Epidermal melanocyte (primary cell): ENCODE measurements at regions not wholly inside any gene's neighbourhood (a gene's known extent, or its start where the extent isn't known, plus 50 kb on each side); places are given as distances from the start of the nearest gene placed in this dataset.
"Not testable (repeated sequence)": the region's sequence is repeated elsewhere in the genome, so short reads cannot be mapped to it uniquely, and the experiment has no call there.

ENCODE experiments used
- DNase-seq: peaks from one replicate; pipeline ENCODE4 v3.0.0; 2011; ENCODE audit warnings: low spot score; ENCODE audit not compliant: insufficient read length

- DNase-seq: no peak
These were observed 1096.8 kb upstream of the PCDH20 start for GRCh38 chr13:62512194-62513141.

DNA sequence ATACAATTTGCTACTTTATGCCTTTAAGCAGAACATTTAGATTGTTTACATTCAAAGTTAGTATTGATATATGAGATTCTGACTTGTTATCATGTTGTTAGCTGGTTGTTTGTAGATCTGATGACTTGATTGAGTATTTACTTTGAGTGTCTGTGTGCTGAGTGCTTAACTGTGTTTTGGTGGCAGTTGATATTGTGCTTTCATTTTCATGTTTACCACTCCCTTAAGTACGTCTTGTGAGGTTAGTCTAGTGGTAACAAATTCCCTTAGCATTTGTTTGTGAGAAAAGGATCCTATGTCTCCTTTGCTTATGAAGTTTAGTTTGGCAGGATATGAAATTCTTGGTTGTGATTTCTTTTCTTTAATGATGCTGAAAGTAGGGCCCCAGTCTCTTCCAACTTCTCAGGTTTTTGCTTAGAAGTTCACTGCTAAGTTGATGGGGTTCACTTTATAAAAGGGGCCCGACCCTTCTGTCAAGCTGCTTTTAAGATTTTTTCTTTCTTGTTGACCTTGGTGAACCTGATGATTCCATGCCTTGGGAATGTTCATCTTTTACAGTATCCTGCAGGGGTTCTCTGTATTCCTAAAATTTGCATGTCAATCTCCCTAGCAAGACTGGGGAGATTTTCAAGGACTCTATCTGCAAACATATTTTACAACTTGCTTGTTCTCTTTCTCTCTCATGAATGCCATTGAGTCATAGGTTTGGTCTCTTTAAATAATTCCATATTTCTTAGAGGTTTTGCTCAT, 1095.4 kb upstream of the PCDH20 start:
- DNase-seq: no peak

DNA sequence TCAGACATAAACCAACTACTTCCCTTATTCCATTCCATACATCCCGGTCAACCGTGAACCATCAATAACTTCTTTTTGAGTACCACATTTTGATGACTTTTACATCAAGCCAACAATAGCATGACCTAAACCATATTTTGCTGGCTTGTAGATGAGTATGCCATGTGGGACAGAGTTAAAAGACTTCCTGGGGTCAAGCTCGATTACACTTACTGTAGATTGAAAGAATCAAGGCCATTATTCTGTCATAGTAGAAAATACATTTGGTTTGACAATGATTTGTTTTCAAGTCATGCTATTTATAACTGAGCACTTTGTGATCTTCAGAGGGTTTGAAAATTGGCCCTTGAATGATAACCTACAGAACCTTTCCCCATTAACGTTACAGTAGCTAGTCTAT, 1086.9 kb upstream of the PCDH20 start:
- no peak for DNase-seq

- no peak for DNase-seq
These were observed 1074.1 kb upstream of the PCDH20 start for GRCh38 chr13:62489731-62490130.

- DNase-seq: no peak
These were observed 1068.1 kb upstream of the PCDH20 start for GRCh38 chr13:62483774-62484173.

- no peak for DNase-seq
These were observed 1066.7 kb upstream of the PCDH20 start for GRCh38 chr13:62482351-62482750.

DNA sequence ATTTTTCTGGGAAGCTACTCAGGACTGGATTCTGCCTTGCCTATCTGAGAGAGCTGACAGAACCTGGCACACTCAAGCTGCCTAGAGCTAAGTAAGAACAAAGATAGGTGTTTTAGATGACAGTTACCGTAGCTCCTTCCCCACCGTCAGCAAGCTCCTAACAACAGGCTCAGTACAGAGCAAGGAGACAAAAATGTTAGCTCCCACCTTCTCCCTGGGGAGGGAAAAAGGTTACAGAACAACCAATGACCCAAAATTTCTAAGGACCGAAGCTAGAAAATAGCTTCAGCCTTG, 1058.2 kb upstream of the PCDH20 start:
- DNase-seq: no peak

- DNase-seq: no peak
These were observed 1057.7 kb upstream of the PCDH20 start for GRCh38 chr13:62473190-62473943.

- DNase-seq: no peak
These were observed 1038.1 kb upstream of the PCDH20 start for GRCh38 chr13:62453761-62454160.

DNA sequence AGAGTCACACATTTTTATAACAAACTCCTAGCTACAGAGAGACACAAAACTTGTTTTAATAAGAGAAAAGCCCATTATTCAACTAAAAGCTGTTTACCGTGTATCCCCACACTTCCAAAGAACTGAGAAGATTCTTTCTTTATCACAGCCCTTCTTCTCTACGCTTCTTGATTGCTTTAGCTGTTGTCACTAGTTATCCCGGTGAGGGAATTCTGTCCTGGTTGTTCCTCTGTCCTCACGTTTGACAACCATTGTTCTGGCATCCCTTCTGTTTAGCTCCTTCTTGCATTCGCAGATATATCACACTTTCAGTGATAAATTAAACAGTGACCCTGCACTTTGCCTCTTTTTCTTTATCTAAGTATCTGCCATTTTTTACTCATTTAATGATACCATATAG, 1035.1 kb upstream of the PCDH20 start:
- no peak for DNase-seq

- DNase-seq: not testable (repeated sequence)
These were observed 1032.2 kb upstream of the PCDH20 start for GRCh38 chr13:62447771-62448382.

- no peak for DNase-seq
These were observed 1029.2 kb upstream of the PCDH20 start for GRCh38 chr13:62444805-62445204.

GRCh38 chr13:62434081-62434480, 1018.4 kb upstream of the PCDH20 start:
- DNase-seq: no peak

DNA sequence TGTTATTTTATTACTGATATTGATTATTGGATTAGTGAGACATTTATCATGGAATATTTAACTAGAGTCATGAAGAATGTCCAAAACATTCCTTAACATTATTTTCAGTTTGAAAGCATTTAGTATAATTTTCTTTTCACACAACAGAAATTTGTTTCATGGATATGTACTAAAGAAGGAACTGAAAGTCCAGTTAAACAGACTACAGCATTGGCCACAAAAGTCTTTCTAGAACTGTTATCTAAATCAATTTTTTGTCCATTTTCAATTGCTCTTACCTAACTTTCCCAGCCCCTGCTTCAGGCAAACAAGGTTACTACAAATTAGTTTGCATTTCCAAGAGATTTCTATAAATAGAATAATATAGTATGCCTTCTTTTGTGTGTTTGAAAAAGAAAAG, 1018.0 kb upstream of the PCDH20 start:
- DNase-seq: no peak

DNA sequence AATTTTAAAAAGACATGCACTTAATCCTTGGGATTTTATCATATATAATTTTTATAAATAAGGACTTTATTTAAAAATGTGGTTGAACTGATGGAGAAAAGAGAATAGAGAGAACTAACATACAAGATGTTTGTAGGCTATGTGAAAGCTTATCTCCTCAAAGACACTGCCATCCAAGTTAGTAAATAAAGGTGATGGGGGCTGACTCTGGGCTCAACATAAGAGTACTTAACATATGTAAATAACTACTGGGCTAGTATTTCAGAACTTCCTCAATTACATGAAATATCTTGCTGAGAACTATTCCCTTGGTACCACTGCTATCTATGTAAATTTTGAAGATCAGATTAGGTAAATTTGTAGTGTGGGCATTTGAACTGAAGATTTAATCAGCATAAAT, 1017.3 kb upstream of the PCDH20 start:
- no peak for DNase-seq

GRCh38 chr13:62432295-62432694, 1016.6 kb upstream of the PCDH20 start:
- no peak for DNase-seq

- no peak for DNase-seq
These were observed 1016.2 kb upstream of the PCDH20 start for GRCh38 chr13:62431852-62432251.

DNA sequence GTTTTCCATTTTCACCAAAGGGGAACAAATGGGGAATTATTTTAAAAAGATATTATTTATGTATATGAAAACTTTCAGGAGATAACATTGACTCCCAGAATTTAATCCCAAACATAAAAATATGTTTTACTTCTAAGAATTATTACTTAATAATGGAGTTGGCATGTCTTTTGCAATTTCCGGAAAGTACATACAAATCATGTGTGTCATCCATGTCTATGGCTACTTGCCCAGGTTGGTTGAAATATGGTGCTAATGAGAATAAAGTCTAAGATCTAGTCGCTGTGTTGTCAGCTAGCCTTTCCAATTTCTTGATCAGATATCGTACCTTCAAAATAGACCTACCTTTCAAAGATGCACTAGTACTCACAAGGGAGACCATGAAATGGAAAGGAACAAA, 1003.2 kb upstream of the PCDH20 start:
- DNase-seq: no peak

GRCh38 chr13:62418376-62418775, 1002.7 kb upstream of the PCDH20 start:
- no peak for DNase-seq

DNA sequence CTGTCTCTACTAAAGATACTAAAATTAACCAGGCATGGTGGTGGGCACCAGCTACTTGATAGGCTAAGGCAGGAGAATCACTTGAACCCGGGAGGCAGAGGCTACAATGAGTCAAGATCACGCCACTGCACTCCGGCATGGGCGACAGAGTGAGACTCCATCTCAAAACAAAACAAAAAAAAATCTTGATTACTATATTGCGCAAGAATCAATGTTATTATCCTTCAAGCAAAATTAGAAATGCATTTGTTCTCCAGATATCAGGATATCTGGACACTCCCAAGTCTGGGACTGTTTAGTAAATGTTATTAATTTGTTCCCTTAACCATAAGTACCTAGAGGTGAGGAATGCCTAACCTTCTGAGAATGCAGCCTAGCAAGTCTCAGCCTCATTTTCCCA, 992.2 kb upstream of the PCDH20 start:
- no peak for DNase-seq

- DNase-seq: no peak
These were observed 972.9 kb upstream of the PCDH20 start for GRCh38 chr13:62388515-62388914.

DNA sequence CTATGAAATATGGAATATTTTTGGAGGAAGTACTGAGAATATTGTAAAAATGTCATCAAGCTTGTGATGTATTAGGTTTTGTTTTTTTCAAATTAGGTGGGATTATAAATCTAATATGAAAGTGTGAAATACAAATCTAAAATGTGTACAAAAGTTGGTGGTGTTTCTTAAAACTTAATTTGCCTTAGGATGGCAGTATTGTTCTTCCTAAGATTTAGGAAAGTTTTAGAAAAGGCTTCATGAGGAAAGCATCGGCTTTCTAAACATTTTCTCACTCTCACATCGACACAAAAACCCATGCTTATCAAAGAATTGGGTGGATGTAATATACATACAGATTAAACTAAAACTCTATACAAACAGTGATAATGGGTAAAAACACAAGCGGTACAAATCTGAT, 972.0 kb upstream of the PCDH20 start:
- DNase-seq: no peak
